Smooth muscle cell (in vitro differentiated cells): ENCODE measurements at regions not wholly inside any gene's neighbourhood (a gene's known extent, or its start where the extent isn't known, plus 50 kb on each side); places are given as distances from the start of the nearest gene placed in this dataset.

Source experiments
- DNase-seq: peaks from one replicate; lab custom pipeline; 2025; ENCODE audit not compliant: unreplicated experiment; lab: John Stamatoyannopoulos, UW
- H2AFZ ChIP-seq: fragments of 200-600 bp; sonication (generic); 2 replicates; pipeline ENCODE4 v1.6.0; 2016; ENCODE audit warnings: antibody characterized with exemption, low read depth, mild to moderate bottlenecking
- H3F3A ChIP-seq: fragments of 200-600 bp; sonication (generic); 2 replicates; pipeline ENCODE4 v1.6.0; 2017; ENCODE audit warnings: antibody characterized with exemption, low read depth
- H3K27ac ChIP-seq: fragments of 200-600 bp; sonication (generic); 2 replicates; pipeline ENCODE4 v1.5.1; 2016; ENCODE audit warnings: low read depth, mild to moderate bottlenecking
- H3K27me3 ChIP-seq: fragments of 200-600 bp; sonication (generic); 2 replicates; pipeline ENCODE4 v1.6.1; 2016; ENCODE audit warnings: low read depth, mild to moderate bottlenecking
- H3K36me3 ChIP-seq: fragments of 200-600 bp; sonication (generic); 2 replicates; pipeline ENCODE4 v1.5.1; 2016; ENCODE audit warnings: low read depth
- H3K4me1 ChIP-seq: fragments of 200-600 bp; sonication (generic); 2 replicates; pipeline ENCODE4 v1.5.1; 2016; ENCODE audit warnings: low read depth
- H3K4me2 ChIP-seq: fragments of 200-600 bp; sonication (generic); 2 replicates; pipeline ENCODE4 v1.6.0; 2016; ENCODE audit warnings: mild to moderate bottlenecking
- H3K4me3 ChIP-seq: fragments of 200-600 bp; sonication (generic); 2 replicates; pipeline ENCODE4 v1.5.1; 2016; ENCODE audit warnings: mild to moderate bottlenecking
- H3K79me2 ChIP-seq: fragments of 200-600 bp; sonication (generic); 2 replicates; pipeline ENCODE4 v1.6.0; 2016; ENCODE audit warnings: low read depth, mild to moderate bottlenecking
- H3K9ac ChIP-seq: fragments of 200-600 bp; sonication (generic); 2 replicates; pipeline ENCODE4 v1.6.0; 2016; ENCODE audit warnings: low read depth
- H3K9me3 ChIP-seq: fragments of 200-600 bp; sonication (generic); replicated peaks from 2 replicates; pipeline ENCODE4 v1.5.1; 2016; ENCODE audit warnings: low read depth
- H4K20me1 ChIP-seq: fragments of 200-600 bp; sonication (generic); 2 replicates; pipeline ENCODE4 v1.6.0; 2016; ENCODE audit warnings: low read depth
- CTCF ChIP-seq: fragments of 200-600 bp; sonication (generic); IDR thresholded peaks from 2 replicates; pipeline ENCODE4 v1.5.1; 2017; ENCODE audit warnings: borderline replicate concordance, mild to moderate bottlenecking, antibody characterized with exemption; ENCODE audit not compliant: insufficient read depth, poor library complexity, severe bottlenecking
- WGBS: methylation state at CpG from one replicate; pipeline ENCODE4 v1.1.7; 2016; ENCODE audit warnings: low lambda C conversion rate; 5-methylcytosine and 5-hydroxymethylcytosine counted together

GRCh38 chr4:119745351-119745750 lies 116.7 kb upstream of the PDE5A start:
- no peak overlapping the region for H3K4me2 ChIP-seq
- no peak overlapping the region for H3K9ac ChIP-seq
- H3K9me3 ChIP-seq: no peaks in the 10 kb centered on the region
- H3K36me3 ChIP-seq: no peaks in the 10 kb centered on the region
- H2AFZ ChIP-seq: no peak overlapping the region
- no peaks in the 10 kb centered on the region for H4K20me1 ChIP-seq
- H3K27ac ChIP-seq: no peak overlapping the region
- no peak for TF ChIP-seq CTCF
- no peak overlapping the region for H3K4me3 ChIP-seq
- H3K79me2 ChIP-seq: no peaks in the 10 kb centered on the region
- 100% methylated on average over 1 of the region's 1 CpG for WGBS
- DNase-seq: no peak
- no peaks in the 10 kb centered on the region for H3F3A ChIP-seq
- H3K4me1 ChIP-seq: no peaks in the 10 kb centered on the region
- no peaks in the 10 kb centered on the region for H3K27me3 ChIP-seq

GRCh38 chr4:119744580-119744979 lies 116.0 kb upstream of the PDE5A start:
- H3K27me3 ChIP-seq: no peaks in the 10 kb centered on the region
- H3K27ac ChIP-seq: no peak overlapping the region
- H3K4me2 ChIP-seq: no peak overlapping the region
- no peaks in the 10 kb centered on the region for H3K9me3 ChIP-seq
- no peak overlapping the region for H3K9ac ChIP-seq
- no peaks in the 10 kb centered on the region for H3K79me2 ChIP-seq
- no peak for DNase-seq
- no peak overlapping the region for H3K4me3 ChIP-seq
- no peaks in the 10 kb centered on the region for H3K4me1 ChIP-seq
- H3K36me3 ChIP-seq: no peaks in the 10 kb centered on the region
- 90% methylated on average over 3 of the region's 3 CpGs for WGBS
- H4K20me1 ChIP-seq: no peaks in the 10 kb centered on the region
- TF ChIP-seq CTCF: no peak
- no peak overlapping the region for H2AFZ ChIP-seq
- no peaks in the 10 kb centered on the region for H3F3A ChIP-seq

- Histone ChIP-seq H2AFZ (no peak overlapping the region), H3K79me2 (no peaks in the 10 kb centered on the region), H3K27me3 (no peaks in the 10 kb centered on the region), H3K4me1 (no peaks in the 10 kb centered on the region), H3K4me3 (no peak overlapping the region), H3K9me3 (no peaks in the 10 kb centered on the region), H3K27ac (no peak overlapping the region), H3K4me2 (no peak overlapping the region), H3K36me3 (no peaks in the 10 kb centered on the region), H3F3A (no peaks in the 10 kb centered on the region), H4K20me1 (no peaks in the 10 kb centered on the region), H3K9ac (no peak overlapping the region)
- no peak for TF ChIP-seq CTCF
- no peak for DNase-seq
- 91% methylated on average over 2 of the region's 2 CpGs for WGBS
Measured at GRCh38 chr4:119743644-119744043, 115.0 kb upstream of the PDE5A start.

DNA sequence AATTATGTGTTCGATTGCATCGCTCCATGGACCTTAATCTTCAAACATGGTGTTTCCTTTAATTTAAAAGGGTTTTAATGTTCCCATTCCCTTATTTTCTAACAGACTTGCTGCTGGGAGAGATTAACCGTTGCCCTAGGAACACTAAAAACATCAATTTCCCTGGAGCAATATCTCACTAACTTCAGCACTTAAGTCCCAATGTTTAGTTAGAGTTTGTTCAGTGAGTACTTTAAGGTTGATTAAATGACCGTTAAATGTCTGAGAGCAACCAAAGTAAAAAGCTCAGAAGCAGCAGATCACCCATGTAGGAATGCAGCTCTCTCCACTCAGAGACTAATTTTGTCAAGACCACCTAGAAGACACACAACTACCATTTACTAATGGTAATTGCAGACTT lies 111.2 kb upstream of the PDE5A start:
- H3K9me3 ChIP-seq: no peaks in the 10 kb centered on the region
- H3K4me1 ChIP-seq: peaks cover 7% of the 10 kb centered on the region
- DNase-seq: no peak
- no peaks in the 10 kb centered on the region for H3K36me3 ChIP-seq
- 48% methylated on average over 4 of the region's 4 CpGs for WGBS
- no peaks in the 10 kb centered on the region for H3K27me3 ChIP-seq
- no peak overlapping the region for H3K4me3 ChIP-seq
- no peaks in the 10 kb centered on the region for H3K79me2 ChIP-seq
- H4K20me1 ChIP-seq: no peaks in the 10 kb centered on the region
- H3K9ac ChIP-seq: no peak overlapping the region
- no peak overlapping the region for H3K4me2 ChIP-seq
- H3F3A ChIP-seq: no peaks in the 10 kb centered on the region
- no peak for TF ChIP-seq CTCF
- H2AFZ ChIP-seq: no peak overlapping the region
- H3K27ac ChIP-seq: no peak overlapping the region
